Suppressor macrophage treated with lipopolysaccharide for 4 hours (primary cell): ENCODE measurements at regions not wholly inside any gene's neighbourhood (a gene's known extent, or its start where the extent isn't known, plus 50 kb on each side); places are given as distances from the start of the nearest gene placed in this dataset.

Experiments used
- DNase-seq: peaks from one replicate; pipeline ENCODE4 v3.0.0-alpha.2; 2020

GRCh38 chr2:19027626-19028025 lies 330.8 kb downstream of the OSR1 start:
- no peak for DNase-seq

GRCh38 chr2:19026261-19026660 lies 332.2 kb downstream of the OSR1 start:
- DNase-seq, result no peak

GRCh38 chr2:19022334-19022733 lies 336.1 kb downstream of the OSR1 start:
- no peak for DNase-seq

GRCh38 chr2:19021721-19022120 lies 336.7 kb downstream of the OSR1 start:
- DNase-seq, result no peak

GRCh38 chr2:19021100-19021476 lies 337.3 kb downstream of the OSR1 start:
- no peak for DNase-seq

GRCh38 chr2:19020144-19021099 lies 338.0 kb downstream of the OSR1 start:
- DNase-seq, result no peak

GRCh38 chr2:19009510-19009909 lies 348.9 kb downstream of the OSR1 start:
- DNase-seq, result no peak

GRCh38 chr2:19003554-19003953 lies 354.9 kb downstream of the OSR1 start:
- DNase-seq, result no peak

GRCh38 chr2:19000776-19001175 lies 357.6 kb downstream of the OSR1 start:
- DNase-seq, result no peak

GRCh38 chr2:18999198-18999597 lies 359.2 kb downstream of the OSR1 start:
- DNase-seq, result no peak

GRCh38 chr2:18998491-18998890 lies 359.9 kb downstream of the OSR1 start:
- DNase-seq, result no peak

GRCh38 chr2:18993756-18994338 lies 364.6 kb downstream of the OSR1 start:
- no peak for DNase-seq

- no peak for DNase-seq
These were observed 366.9 kb downstream of the OSR1 start for GRCh38 chr2:18991177-18992168.

GRCh38 chr2:18988631-18989232 lies 369.7 kb downstream of the OSR1 start:
- no peak for DNase-seq

GRCh38 chr2:18987592-18988073 lies 370.8 kb downstream of the OSR1 start:
- DNase-seq, result no peak

- DNase-seq, result no peak
These were observed 371.4 kb downstream of the OSR1 start for GRCh38 chr2:18987016-18987415.

GRCh38 chr2:18986046-18986445 lies 372.4 kb downstream of the OSR1 start:
- no peak for DNase-seq

GRCh38 chr2:18980786-18981430 lies 377.5 kb downstream of the OSR1 start:
- no peak for DNase-seq

GRCh38 chr2:18980104-18980785 lies 378.2 kb downstream of the OSR1 start:
- no peak for DNase-seq

GRCh38 chr2:18977409-18977808 lies 381.0 kb downstream of the OSR1 start:
- no peak for DNase-seq
